HEK293T (cell line): ENCODE measurements at regions not wholly inside any gene's neighbourhood (a gene's known extent, or its start where the extent isn't known, plus 50 kb on each side); places are given as distances from the start of the nearest gene placed in this dataset.
"Not testable (repeated sequence)": the region's sequence is repeated elsewhere in the genome, so short reads cannot be mapped to it uniquely, and the experiment has no call there.

Source experiments
- CTCF ChIA-PET: fragments of 350-600 bp; formaldehyde crosslinking; extraction: SDS; loops from one replicate; lab custom pipeline; 2021; ENCODE audit warnings: antibody characterized with exemption, inconsistent platforms; lab: Yijun Ruan, JAX
- POLR2A ChIA-PET: fragments of 350-600 bp; formaldehyde crosslinking; extraction: SDS; loops from one replicate; lab custom pipeline; 2020; ENCODE audit warnings: antibody characterized with exemption, inconsistent platforms; lab: Yijun Ruan, JAX
- DNase-seq: peaks from one replicate; pipeline ENCODE4 v3.0.0; 2012; ENCODE audit warnings: mixed read lengths; ENCODE audit errors: extremely low spot score
- ARNT ChIP-seq: fragments of 450-650 bp; IDR thresholded peaks from 2 replicates; pipeline ENCODE4 v1.6.1; 2017; ENCODE audit warnings: mild to moderate bottlenecking
- BHLHE40 ChIP-seq: fragments of 450-650 bp; IDR thresholded peaks from 2 replicates; pipeline ENCODE4 v1.6.1; 2016; ENCODE audit warnings: mild to moderate bottlenecking, moderate library complexity, borderline replicate concordance
- CTBP1 ChIP-seq: fragments of 450-650 bp; IDR thresholded peaks from 2 replicates; pipeline ENCODE4 v1.6.1; 2016; ENCODE audit warnings: borderline replicate concordance
- ELF4 ChIP-seq: fragments of 450-650 bp; IDR thresholded peaks from 2 replicates; pipeline ENCODE4 v1.6.1; 2017; ENCODE audit warnings: antibody characterized with exemption
- FOXA1 ChIP-seq: fragments of 450-650 bp; IDR thresholded peaks from 2 replicates; pipeline ENCODE4 v1.6.1; 2016; ENCODE audit warnings: mild to moderate bottlenecking
- FOXK2 ChIP-seq: fragments of 450-650 bp; IDR thresholded peaks from 2 replicates; pipeline ENCODE4 v1.6.1; 2016; ENCODE audit warnings: mild to moderate bottlenecking
- FOXM1 ChIP-seq: fragments of 450-650 bp; IDR thresholded peaks from 2 replicates; pipeline ENCODE4 v1.6.1; 2017; ENCODE audit warnings: mild to moderate bottlenecking, borderline replicate concordance
- HDGF ChIP-seq: fragments of 450-650 bp; IDR thresholded peaks from 2 replicates; pipeline ENCODE4 v1.6.1; 2017; ENCODE audit warnings: antibody characterized with exemption, borderline replicate concordance
- L3MBTL2 ChIP-seq: fragments of 450-650 bp; conservative IDR thresholded peaks from 2 replicates; pipeline ENCODE4 v1.6.1; 2016; ENCODE audit warnings: mild to moderate bottlenecking
- LEF1 ChIP-seq: fragments of 450-650 bp; IDR thresholded peaks from 2 replicates; pipeline ENCODE4 v1.6.1; 2017; ENCODE audit warnings: mild to moderate bottlenecking, borderline replicate concordance
- NFRKB ChIP-seq: fragments of 450-650 bp; IDR thresholded peaks from 2 replicates; pipeline ENCODE4 v1.6.1; 2016; ENCODE audit warnings: mild to moderate bottlenecking, moderate library complexity
- SP1 ChIP-seq: fragments of 450-650 bp; IDR thresholded peaks from 2 replicates; pipeline ENCODE4 v1.6.1; 2017
- SUZ12 ChIP-seq: fragments of 450-650 bp; IDR thresholded peaks from 2 replicates; pipeline ENCODE4 v1.6.1; 2016; ENCODE audit warnings: mild to moderate bottlenecking
- TARDBP ChIP-seq: fragments of 450-650 bp; IDR thresholded peaks from 2 replicates; pipeline ENCODE4 v1.6.1; 2016
- ZNF384 ChIP-seq: fragments of 450-650 bp; IDR thresholded peaks from 2 replicates; pipeline ENCODE4 v1.6.1; 2016
- TF ChIP-seq, protein P1 (sequence below): fragments of 450-650 bp; IDR thresholded peaks from 2 replicates; pipeline ENCODE4 v1.6.1; 2016

GRCh38 chr6:74410630-74411029 is 714.6 kb downstream of the CD109 start:
- ChIA-PET CTCF (interaction anchor here (1.0 kb wide), 1 partner anchor 798 kb away, joined by 3 read pairs; no protein-coding TSS in a partner anchor), POLR2A (no interaction called here)
- TF ChIP-seq FOXA1: no peak
- no peak for TF ChIP-seq LEF1
- no peak for TF ChIP-seq CTBP1
- TF ChIP-seq NFRKB: no peak
- no peak for TF ChIP-seq BHLHE40
- no peak for TF ChIP-seq TARDBP
- TF ChIP-seq SP1: no peak
- TF ChIP-seq L3MBTL2: no peak
- TF ChIP-seq HDGF: no peak
- no peak for TF ChIP-seq FOXK2
- TF ChIP-seq FOXM1: no peak
- TF ChIP-seq ZNF384: no peak
- DNase-seq: no peak

DNA sequence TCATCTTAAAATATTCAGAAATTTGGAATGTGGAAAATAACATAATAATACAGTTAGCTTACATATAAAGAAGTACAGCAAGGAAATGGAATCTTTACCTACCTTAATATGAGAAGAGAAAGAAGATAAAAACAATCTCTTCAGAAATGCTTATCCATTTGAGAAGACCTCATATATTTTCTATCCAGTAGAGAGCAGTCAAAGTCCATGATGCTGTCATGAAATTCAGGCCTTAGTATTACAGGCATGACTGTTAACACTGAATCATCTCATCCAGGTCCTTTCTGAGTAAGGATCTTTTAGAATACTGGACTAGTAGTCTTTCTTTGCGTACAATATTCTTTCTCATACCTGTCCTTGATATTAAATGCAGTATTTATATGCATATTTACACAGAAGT is 713.4 kb downstream of the CD109 start:
- CTCF ChIA-PET: interaction anchor here (0.8 kb wide), 1 partner anchor 799 kb away, joined by 3 read pairs; no protein-coding TSS in a partner anchor
- DNase-seq: no peak
- POLR2A ChIA-PET: no interaction called here

GRCh38 chr6:74408844-74409243 is 712.8 kb downstream of the CD109 start:
- ChIA-PET POLR2A (no interaction called here), CTCF (interaction anchor here (0.6 to 0.8 kb wide), 2 partner anchors 414 to 800 kb away, joined by 3 to 4 read pairs; no protein-coding TSS in a partner anchor)
- TF ChIP-seq ZNF384 (no peak), LEF1 (no peak), SUZ12 (no peak), ARNT (no peak), SP1 (no peak), FOXK2 (no peak), NFRKB (no peak), FOXA1 (no peak), CTBP1 (no peak), BHLHE40 (no peak), L3MBTL2 (no peak), TARDBP (no peak)
- TF ChIP-seq, protein P1, sequence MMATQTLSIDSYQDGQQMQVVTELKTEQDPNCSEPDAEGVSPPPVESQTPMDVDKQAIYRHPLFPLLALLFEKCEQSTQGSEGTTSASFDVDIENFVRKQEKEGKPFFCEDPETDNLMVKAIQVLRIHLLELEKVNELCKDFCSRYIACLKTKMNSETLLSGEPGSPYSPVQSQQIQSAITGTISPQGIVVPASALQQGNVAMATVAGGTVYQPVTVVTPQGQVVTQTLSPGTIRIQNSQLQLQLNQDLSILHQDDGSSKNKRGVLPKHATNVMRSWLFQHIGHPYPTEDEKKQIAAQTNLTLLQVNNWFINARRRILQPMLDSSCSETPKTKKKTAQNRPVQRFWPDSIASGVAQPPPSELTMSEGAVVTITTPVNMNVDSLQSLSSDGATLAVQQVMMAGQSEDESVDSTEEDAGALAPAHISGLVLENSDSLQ: no peak
- no peak for DNase-seq

More for the DNA sequence above, 713.4 kb downstream of the CD109 start:
- TF ChIP-seq HDGF (no peak), L3MBTL2 (no peak), SP1 (no peak), LEF1 (no peak), CTBP1 (no peak)

DNA sequence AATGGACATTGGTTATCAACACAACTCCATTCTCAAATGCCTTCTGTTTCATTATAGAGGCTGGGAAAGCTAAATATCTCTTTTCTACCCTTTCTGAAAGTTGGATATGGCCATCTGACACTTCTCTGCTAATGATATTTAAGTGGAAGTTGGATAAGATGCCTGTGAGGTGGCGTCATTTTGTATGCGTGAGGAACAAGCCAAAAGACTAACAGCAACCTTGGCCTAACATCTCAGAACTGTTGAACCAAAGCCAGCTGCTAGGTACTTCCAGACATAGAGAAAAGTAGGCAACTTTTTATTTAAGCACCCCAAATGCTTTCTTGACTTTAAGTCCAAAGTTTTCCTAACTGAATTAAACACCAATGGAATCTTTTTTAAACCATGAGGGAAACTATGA is 708.4 kb downstream of the CD109 start:
- TF ChIP-seq ELF4 (no peak), ZNF384 (no peak), LEF1 (no peak), HDGF (no peak)
- TF ChIP-seq, protein P1: no peak
- POLR2A ChIA-PET: no interaction called here
- CTCF ChIA-PET: no interaction called here
- no peak for DNase-seq

- TF ChIP-seq FOXK2 (no peak), SUZ12 (no peak), L3MBTL2 (no peak), SP1 (no peak), NFRKB (no peak), ELF4 (no peak), FOXM1 (no peak), FOXA1 (no peak), BHLHE40 (no peak), HDGF (no peak), CTBP1 (no peak), ARNT (no peak)
- TF ChIP-seq, protein P1: no peak
- POLR2A ChIA-PET: no interaction called here
- CTCF ChIA-PET: no interaction called here
- DNase-seq: no peak
Observed at GRCh38 chr6:74402781-74403180, 706.8 kb downstream of the CD109 start.

GRCh38 chr6:74378437-74378836 is 682.4 kb downstream of the CD109 start:
- POLR2A ChIA-PET: not testable (repeated sequence)

DNA sequence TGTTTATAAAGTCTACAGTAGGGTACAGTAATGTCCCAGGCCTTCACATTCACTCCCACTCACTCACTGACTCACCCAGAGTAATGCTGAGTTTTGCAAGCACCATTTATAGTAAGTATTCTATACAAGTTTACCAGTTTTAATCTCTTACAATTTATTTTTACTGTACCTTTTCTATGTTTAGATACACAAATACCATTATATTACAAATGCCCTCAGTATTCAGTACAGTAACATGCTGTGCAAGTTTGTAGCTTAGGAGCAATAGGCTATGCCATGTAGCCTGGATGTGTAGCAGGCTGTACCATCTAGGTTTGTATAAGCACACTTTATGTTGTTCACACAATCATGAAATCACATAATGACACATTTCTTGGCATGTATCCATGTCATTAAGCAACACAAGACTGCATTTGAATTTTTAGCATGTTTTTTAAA is 673.6 kb downstream of the CD109 start:
- POLR2A ChIA-PET: no interaction called here
- no peak for DNase-seq
- CTCF ChIA-PET: no interaction called here
- TF ChIP-seq FOXK2 (no peak), NFRKB (no peak), SP1 (no peak)

More at GRCh38 chr6:74378437-74378836, 682.4 kb downstream of the CD109 start:
- DNase-seq, CTCF ChIA-PET: not testable (repeated sequence)
